ENCODE measurements at regions not wholly inside any gene's neighbourhood (a gene's known extent, or its start where the extent isn't known, plus 50 kb on each side); places are given as distances from the start of the nearest gene placed in this dataset.
"Not testable (repeated sequence)": the region's sequence is repeated elsewhere in the genome, so short reads cannot be mapped to it uniquely, and the experiment has no call there.

DNA sequence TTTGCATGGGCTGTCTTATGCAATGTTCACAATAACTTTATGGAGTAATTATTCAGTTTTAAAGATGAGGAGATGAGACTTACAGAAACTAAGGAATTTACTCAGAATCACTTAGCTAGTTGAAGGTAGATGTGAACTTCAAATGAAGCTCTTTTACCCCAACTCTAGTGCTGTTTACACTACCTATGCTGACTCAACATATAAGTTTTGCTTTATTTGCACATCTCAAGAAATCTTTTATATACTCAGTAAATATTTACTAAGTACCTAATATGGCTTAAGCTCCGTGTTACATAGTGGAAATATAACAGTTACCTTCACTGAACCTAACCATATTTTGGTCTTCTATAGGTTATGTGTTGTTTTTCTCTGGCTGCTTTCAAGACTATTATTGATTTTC, 293.2 kb downstream of the ANXA1 start:
- no CpG with 5 or more reads among the region's 1 CpG for WGBS (ENCODE audit: insufficient coverage)
- H3K27ac ChIP-seq (ENCODE audit: low read depth in 1 of 2, low read length in 2 of 2) = no peak overlapping the region

DNA sequence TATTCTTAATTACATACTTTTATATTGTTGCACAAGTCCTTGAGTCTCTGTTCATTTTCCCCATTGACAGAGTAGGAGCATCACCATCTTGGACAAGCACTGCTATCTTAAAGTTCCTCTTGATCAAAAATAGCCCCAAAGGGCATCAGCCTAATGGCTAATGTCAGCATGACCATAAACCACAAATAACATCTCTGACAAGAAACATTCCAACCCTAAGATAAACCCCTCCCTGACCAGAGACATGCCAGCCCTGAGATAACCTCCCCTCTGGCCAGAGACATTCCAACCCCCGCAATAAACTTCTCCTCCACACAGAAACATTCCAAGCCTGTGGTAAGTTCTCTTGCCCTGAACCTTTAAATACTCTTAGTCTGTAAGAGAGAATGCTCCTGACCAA, 293.7 kb downstream of the ANXA1 start:
- H3K4me3 Mint-ChIP-seq; H3K9me3 ChIP-seq (replicated peaks in 1 of 2; ENCODE audit: control insufficient read depth in 1 of 2, insufficient read depth in 1 of 2, low read length in 2 of 2): not testable (repeated sequence)
- no CpG with 5 or more reads among the region's 1 CpG for WGBS (ENCODE audit: insufficient coverage)

More for the DNA sequence above, 293.2 kb downstream of the ANXA1 start:
- H3K36me3 Mint-ChIP-seq = no peaks in the 10 kb centered on the region
- H3K9me3 Mint-ChIP-seq = peaks cover 0 to 3% (median 0%) of the 10 kb centered on the region in 7 donors
- H3K4me1 Mint-ChIP-seq = no peaks in the 10 kb centered on the region
- H3K9me3 ChIP-seq (replicated peaks in 1 of 2; ENCODE audit: control insufficient read depth in 1 of 2, insufficient read depth in 1 of 2, low read length in 2 of 2) = no peaks in the 10 kb centered on the region
- no peak overlapping the region for H3K9ac ChIP-seq (ENCODE audit: insufficient read depth, low read length, poor library complexity, severe bottlenecking)
- TF ChIP-seq, protein P1, sequence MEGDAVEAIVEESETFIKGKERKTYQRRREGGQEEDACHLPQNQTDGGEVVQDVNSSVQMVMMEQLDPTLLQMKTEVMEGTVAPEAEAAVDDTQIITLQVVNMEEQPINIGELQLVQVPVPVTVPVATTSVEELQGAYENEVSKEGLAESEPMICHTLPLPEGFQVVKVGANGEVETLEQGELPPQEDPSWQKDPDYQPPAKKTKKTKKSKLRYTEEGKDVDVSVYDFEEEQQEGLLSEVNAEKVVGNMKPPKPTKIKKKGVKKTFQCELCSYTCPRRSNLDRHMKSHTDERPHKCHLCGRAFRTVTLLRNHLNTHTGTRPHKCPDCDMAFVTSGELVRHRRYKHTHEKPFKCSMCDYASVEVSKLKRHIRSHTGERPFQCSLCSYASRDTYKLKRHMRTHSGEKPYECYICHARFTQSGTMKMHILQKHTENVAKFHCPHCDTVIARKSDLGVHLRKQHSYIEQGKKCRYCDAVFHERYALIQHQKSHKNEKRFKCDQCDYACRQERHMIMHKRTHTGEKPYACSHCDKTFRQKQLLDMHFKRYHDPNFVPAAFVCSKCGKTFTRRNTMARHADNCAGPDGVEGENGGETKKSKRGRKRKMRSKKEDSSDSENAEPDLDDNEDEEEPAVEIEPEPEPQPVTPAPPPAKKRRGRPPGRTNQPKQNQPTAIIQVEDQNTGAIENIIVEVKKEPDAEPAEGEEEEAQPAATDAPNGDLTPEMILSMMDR (IDR thresholded peaks at IDR 0.05) = no peak
- H3K4me2 ChIP-seq (replicated peaks; ENCODE audit: extremely low read depth, low read length, poor library complexity, severe bottlenecking) = no peak overlapping the region
- no peak overlapping the region for H3K4me3 ChIP-seq (replicated peaks in 1 of 3; ENCODE audit: low read depth in 2 of 3, low read length in 3 of 3)
- H3K27me3 ChIP-seq (ENCODE audit: control insufficient read depth in 2 of 2, insufficient read depth in 2 of 2, low read length in 2 of 2) = no peaks in the 10 kb centered on the region
- H3K27me3 Mint-ChIP-seq (ENCODE audit: low read depth in 3 of 3) = peaks cover 0 to 4% (median 1%) of the 10 kb centered on the region in 3 donors
- no peaks in the 10 kb centered on the region for H3K4me1 ChIP-seq (ENCODE audit: control insufficient read depth in 1 of 2, insufficient read depth in 2 of 2, low read length in 2 of 2)
- no peak overlapping the region for H3K4me3 Mint-ChIP-seq
- H3K79me2 ChIP-seq (ENCODE audit: insufficient read depth, low read length) = no peaks in the 10 kb centered on the region
- intact Hi-C loops (cut with micrococcal nuclease) = no loop called here
- no peak for DNase-seq
- H2AFZ ChIP-seq (ENCODE audit: insufficient read depth, low read depth, low read length, poor library complexity, severe bottlenecking) = no peak overlapping the region
- H4K20me1 ChIP-seq (ENCODE audit: insufficient read depth, low read length) = no peaks in the 10 kb centered on the region
- H3K27ac Mint-ChIP-seq = no peak overlapping the region
- H3K36me3 ChIP-seq (replicated peaks in 1 of 2; ENCODE audit: control insufficient read depth in 1 of 2, insufficient read depth in 2 of 2, low read length in 2 of 2) = no peaks in the 10 kb centered on the region

More for the DNA sequence above, 293.7 kb downstream of the ANXA1 start:
- H3K79me2 ChIP-seq (ENCODE audit: insufficient read depth, low read length); intact Hi-C loops (cut with micrococcal nuclease); H3K4me2 ChIP-seq (replicated peaks; ENCODE audit: extremely low read depth, low read length, poor library complexity, severe bottlenecking); H3K9me3 Mint-ChIP-seq; H3K9ac ChIP-seq (ENCODE audit: insufficient read depth, low read length, poor library complexity, severe bottlenecking); H3K4me1 Mint-ChIP-seq; H3K27me3 Mint-ChIP-seq (ENCODE audit: low read depth in 3 of 3); H3K27ac Mint-ChIP-seq; H4K20me1 ChIP-seq (ENCODE audit: insufficient read depth, low read length); H3K4me3 ChIP-seq (replicated peaks in 1 of 3; ENCODE audit: low read depth in 2 of 3, low read length in 3 of 3); H2AFZ ChIP-seq (ENCODE audit: insufficient read depth, low read depth, low read length, poor library complexity, severe bottlenecking); H3K27me3 ChIP-seq (ENCODE audit: control insufficient read depth in 2 of 2, insufficient read depth in 2 of 2, low read length in 2 of 2); DNase-seq; H3K36me3 ChIP-seq (replicated peaks in 1 of 2; ENCODE audit: control insufficient read depth in 1 of 2, insufficient read depth in 2 of 2, low read length in 2 of 2); H3K27ac ChIP-seq (ENCODE audit: low read depth in 1 of 2, low read length in 2 of 2); H3K4me1 ChIP-seq (ENCODE audit: control insufficient read depth in 1 of 2, insufficient read depth in 2 of 2, low read length in 2 of 2); H3K36me3 Mint-ChIP-seq: not testable (repeated sequence)

Measured in CD14-positive monocyte (primary cell).